Loucy (cell line): ENCODE measurements at regions not wholly inside any gene's neighbourhood (a gene's known extent, or its start where the extent isn't known, plus 50 kb on each side); places are given as distances from the start of the nearest gene placed in this dataset.

Experiments
- H2AFZ ChIP-seq: fragments of 200-600 bp; sonication (generic); 2 replicates; pipeline ENCODE4 v1.6.0; 2016; ENCODE audit warnings: antibody characterized with exemption, mild to moderate bottlenecking, low read length, moderate library complexity
- H3F3A ChIP-seq: fragments of 200-600 bp; 2 replicates; pipeline ENCODE4 v1.6.0; 2016; ENCODE audit warnings: antibody characterized with exemption, low read depth, mild to moderate bottlenecking
- H3K27me3 ChIP-seq: fragments of 200-600 bp; sonication (generic); 2 replicates; pipeline ENCODE4 v1.6.1; 2014; ENCODE audit warnings: low read length, mild to moderate bottlenecking; ENCODE audit not compliant: insufficient read depth, poor library complexity, severe bottlenecking
- H3K36me3 ChIP-seq: fragments of 200-600 bp; sonication (generic); 2 replicates; pipeline ENCODE4 v1.6.1; 2016; ENCODE audit warnings: low read length; ENCODE audit not compliant: insufficient read depth
- H3K4me1 ChIP-seq: fragments of 200-600 bp; sonication (generic); 2 replicates; pipeline ENCODE4 v1.5.1; 2014; ENCODE audit warnings: low read length, mild to moderate bottlenecking; ENCODE audit not compliant: insufficient read depth, poor library complexity, severe bottlenecking
- H3K4me2 ChIP-seq: fragments of 200-600 bp; sonication (generic); 2 replicates; pipeline ENCODE4 v1.6.0; 2014; ENCODE audit warnings: antibody characterized with exemption, low read length, low read depth, mild to moderate bottlenecking; ENCODE audit not compliant: poor library complexity, severe bottlenecking
- H3K4me3 ChIP-seq: fragments of 200-600 bp; sonication (generic); 2 replicates; pipeline ENCODE4 v1.5.1; 2014; ENCODE audit warnings: low read length, mild to moderate bottlenecking, mixed read lengths; ENCODE audit not compliant: poor library complexity, severe bottlenecking
- H3K79me2 ChIP-seq: fragments of 200-600 bp; sonication (generic); 2 replicates; pipeline ENCODE4 v1.6.1; 2014; ENCODE audit warnings: low read length; ENCODE audit not compliant: insufficient read depth
- H3K9ac ChIP-seq: fragments of 200-600 bp; sonication (generic); 2 replicates; pipeline ENCODE4 v1.6.0; 2014; ENCODE audit warnings: mild to moderate bottlenecking, low read depth, low read length, moderate library complexity; ENCODE audit not compliant: poor library complexity, severe bottlenecking
- H3K9me2 ChIP-seq: fragments of 200-600 bp; sonication (generic); replicated peaks from 2 replicates; pipeline ENCODE4 v1.6.1; 2016; ENCODE audit warnings: low read depth, low read length, mixed read lengths
- H3K9me3 ChIP-seq: fragments of 200-600 bp; sonication (generic); 2 replicates; pipeline ENCODE4 v1.6.1; 2014; ENCODE audit warnings: mild to moderate bottlenecking, antibody characterized with exemption, low read length, low read depth; ENCODE audit not compliant: insufficient read depth
- H4K20me1 ChIP-seq: fragments of 200-600 bp; sonication (generic); 2 replicates; pipeline ENCODE4 v1.6.0; 2014; ENCODE audit warnings: antibody characterized with exemption, low read length, mild to moderate bottlenecking; ENCODE audit not compliant: insufficient read depth, poor library complexity, severe bottlenecking
- CTCF ChIP-seq: fragments of 200-600 bp; sonication (generic); conservative IDR thresholded peaks from 2 replicates; pipeline ENCODE4 v1.5.1; 2014; ENCODE audit warnings: mild to moderate bottlenecking, antibody characterized with exemption, low read length
- EZH2phosphoT487 ChIP-seq: fragments of 200-600 bp; IDR thresholded peaks from 2 replicates; pipeline ENCODE4 v1.6.1; 2018; ENCODE audit warnings: antibody characterized with exemption, mild to moderate bottlenecking, moderate library complexity, borderline replicate concordance

GRCh38 chr5:129372025-129372424 is 88.1 kb upstream of the ADAMTS19 start:
- Histone ChIP-seq H3K9me2 (no peaks in the 10 kb centered on the region), H3K4me3 (no peak overlapping the region), H3K27me3 (no peaks in the 10 kb centered on the region), H4K20me1 (no peaks in the 10 kb centered on the region), H2AFZ (no peak overlapping the region), H3K4me1 (peaks cover 14% of the 10 kb centered on the region), H3K9ac (no peak overlapping the region), H3K36me3 (no peaks in the 10 kb centered on the region), H3K4me2 (no peak overlapping the region), H3K79me2 (no peaks in the 10 kb centered on the region), H3F3A (0 out of 2 replicates have a peak, but pooled peaks cover 2% of the 10 kb centered on the region), H3K9me3 (no peaks in the 10 kb centered on the region)
- TF ChIP-seq CTCF (no peak), EZH2phosphoT487 (no peak)

GRCh38 chr5:129377504-129377903 is 82.6 kb upstream of the ADAMTS19 start:
- Histone ChIP-seq H3K9ac (peak overlapping the region; percentile 48), H3K27me3 (no peaks in the 10 kb centered on the region), H4K20me1 (no peaks in the 10 kb centered on the region), H3K4me3 (peak overlapping the region; percentile 54), H3K79me2 (no peaks in the 10 kb centered on the region), H3K36me3 (no peaks in the 10 kb centered on the region), H3F3A (peaks cover 15% of the 10 kb centered on the region), H3K4me1 (peaks cover 40% of the 10 kb centered on the region), H3K9me2 (no peaks in the 10 kb centered on the region), H2AFZ (no peak overlapping the region), H3K9me3 (no peaks in the 10 kb centered on the region), H3K4me2 (peak overlapping the region; percentile 68)
- no peak for TF ChIP-seq EZH2phosphoT487
- TF ChIP-seq CTCF, result no peak

GRCh38 chr5:129378961-129379360 is 81.1 kb upstream of the ADAMTS19 start:
- H3K9me2 ChIP-seq, result no peaks in the 10 kb centered on the region
- no peak overlapping the region for H3K9ac ChIP-seq
- H2AFZ ChIP-seq, result no peak overlapping the region
- peaks cover 49% of the 10 kb centered on the region for H3K4me1 ChIP-seq
- H4K20me1 ChIP-seq, result no peaks in the 10 kb centered on the region
- H3K36me3 ChIP-seq, result no peaks in the 10 kb centered on the region
- peaks cover 15% of the 10 kb centered on the region for H3F3A ChIP-seq
- TF ChIP-seq EZH2phosphoT487 (no peak), CTCF (no peak)
- no peaks in the 10 kb centered on the region for H3K79me2 ChIP-seq
- H3K9me3 ChIP-seq, result no peaks in the 10 kb centered on the region
- H3K27me3 ChIP-seq, result no peaks in the 10 kb centered on the region
- H3K4me3 ChIP-seq, result peak overlapping the region; percentile 45
- peak overlapping the region; percentile 67 for H3K4me2 ChIP-seq
